ENCODE measurements at regions not wholly inside any gene's neighbourhood (a gene's known extent, or its start where the extent isn't known, plus 50 kb on each side); places are given as distances from the start of the nearest gene placed in this dataset.

DNA sequence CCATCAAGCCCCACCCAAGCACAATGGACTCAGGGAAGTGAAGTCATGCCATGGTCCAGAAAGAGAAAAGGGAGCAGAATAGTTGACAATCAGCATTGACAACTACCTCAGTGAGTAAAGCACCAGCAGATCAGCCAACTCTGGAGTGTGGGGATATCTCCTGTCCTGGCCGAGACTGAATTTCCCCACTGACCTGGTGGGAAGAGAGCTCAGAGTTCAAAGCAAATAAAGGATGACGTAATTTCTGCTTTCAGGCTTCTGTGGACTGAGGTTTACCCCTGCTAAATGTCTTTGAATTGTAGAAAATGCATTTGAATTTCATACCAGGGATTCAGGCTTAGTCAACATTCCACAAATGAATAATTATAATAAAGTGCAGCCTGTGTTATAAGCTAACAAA is 152.9 kb downstream of the CBLN1 start:
- TF ChIP-seq, protein P1, sequence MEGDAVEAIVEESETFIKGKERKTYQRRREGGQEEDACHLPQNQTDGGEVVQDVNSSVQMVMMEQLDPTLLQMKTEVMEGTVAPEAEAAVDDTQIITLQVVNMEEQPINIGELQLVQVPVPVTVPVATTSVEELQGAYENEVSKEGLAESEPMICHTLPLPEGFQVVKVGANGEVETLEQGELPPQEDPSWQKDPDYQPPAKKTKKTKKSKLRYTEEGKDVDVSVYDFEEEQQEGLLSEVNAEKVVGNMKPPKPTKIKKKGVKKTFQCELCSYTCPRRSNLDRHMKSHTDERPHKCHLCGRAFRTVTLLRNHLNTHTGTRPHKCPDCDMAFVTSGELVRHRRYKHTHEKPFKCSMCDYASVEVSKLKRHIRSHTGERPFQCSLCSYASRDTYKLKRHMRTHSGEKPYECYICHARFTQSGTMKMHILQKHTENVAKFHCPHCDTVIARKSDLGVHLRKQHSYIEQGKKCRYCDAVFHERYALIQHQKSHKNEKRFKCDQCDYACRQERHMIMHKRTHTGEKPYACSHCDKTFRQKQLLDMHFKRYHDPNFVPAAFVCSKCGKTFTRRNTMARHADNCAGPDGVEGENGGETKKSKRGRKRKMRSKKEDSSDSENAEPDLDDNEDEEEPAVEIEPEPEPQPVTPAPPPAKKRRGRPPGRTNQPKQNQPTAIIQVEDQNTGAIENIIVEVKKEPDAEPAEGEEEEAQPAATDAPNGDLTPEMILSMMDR (IDR thresholded peaks at IDR 0.05): no peak
- no peak for TF ChIP-seq POLR2A (IDR thresholded peaks at IDR 0.05)

Data from esophagus squamous epithelium (tissue), 4 donors.